ENCODE measurements at regions not wholly inside any gene's neighbourhood (a gene's known extent, or its start where the extent isn't known, plus 50 kb on each side); places are given as distances from the start of the nearest gene placed in this dataset.

DNA sequence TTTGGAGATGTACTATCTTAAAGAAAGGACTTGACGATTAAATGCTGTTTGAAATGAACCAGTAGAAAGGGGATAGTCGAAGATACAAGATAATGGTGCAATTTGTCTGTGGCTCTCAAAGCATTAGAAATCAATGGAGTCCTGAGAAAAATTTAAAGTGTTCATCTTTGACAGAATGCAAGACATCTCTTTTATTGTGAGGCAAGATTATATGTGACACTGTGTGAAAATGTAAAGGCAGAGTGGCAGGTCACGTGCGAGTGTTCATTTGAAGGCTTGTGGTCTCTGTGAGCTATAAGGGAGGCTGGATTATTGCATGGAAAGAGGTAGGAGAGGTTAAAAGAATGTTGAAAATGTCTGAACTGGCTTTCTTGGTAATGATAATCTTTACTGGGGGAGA, 709.2 kb downstream of the DSC3 start:
- WGBS, 2 donors = 64 to 75% methylated on average over 4 of the region's 4 CpGs
- intact Hi-C loops (cut with DNase I) = no loop called here
- H3K4me3 ChIP-seq = no peak overlapping the region
- H3K4me1 ChIP-seq = no peaks in the 10 kb centered on the region
- TF ChIP-seq, protein P1, sequence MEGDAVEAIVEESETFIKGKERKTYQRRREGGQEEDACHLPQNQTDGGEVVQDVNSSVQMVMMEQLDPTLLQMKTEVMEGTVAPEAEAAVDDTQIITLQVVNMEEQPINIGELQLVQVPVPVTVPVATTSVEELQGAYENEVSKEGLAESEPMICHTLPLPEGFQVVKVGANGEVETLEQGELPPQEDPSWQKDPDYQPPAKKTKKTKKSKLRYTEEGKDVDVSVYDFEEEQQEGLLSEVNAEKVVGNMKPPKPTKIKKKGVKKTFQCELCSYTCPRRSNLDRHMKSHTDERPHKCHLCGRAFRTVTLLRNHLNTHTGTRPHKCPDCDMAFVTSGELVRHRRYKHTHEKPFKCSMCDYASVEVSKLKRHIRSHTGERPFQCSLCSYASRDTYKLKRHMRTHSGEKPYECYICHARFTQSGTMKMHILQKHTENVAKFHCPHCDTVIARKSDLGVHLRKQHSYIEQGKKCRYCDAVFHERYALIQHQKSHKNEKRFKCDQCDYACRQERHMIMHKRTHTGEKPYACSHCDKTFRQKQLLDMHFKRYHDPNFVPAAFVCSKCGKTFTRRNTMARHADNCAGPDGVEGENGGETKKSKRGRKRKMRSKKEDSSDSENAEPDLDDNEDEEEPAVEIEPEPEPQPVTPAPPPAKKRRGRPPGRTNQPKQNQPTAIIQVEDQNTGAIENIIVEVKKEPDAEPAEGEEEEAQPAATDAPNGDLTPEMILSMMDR (IDR thresholded peaks at IDR 0.05) = no peak
- no peak for TF ChIP-seq POLR2A (IDR thresholded peaks at IDR 0.05)
- DNase-seq (no peak), ATAC-seq (no peak)
- H3K9me3 ChIP-seq = no peaks in the 10 kb centered on the region
- no peaks in the 10 kb centered on the region for H3K27me3 ChIP-seq
- H3K36me3 ChIP-seq (replicated peaks in 1 of 2; ENCODE audit: insufficient read depth in 1 of 2, low read depth in 2 of 2) = no peaks in the 10 kb centered on the region
- no peak overlapping the region for H3K27ac ChIP-seq

DNA sequence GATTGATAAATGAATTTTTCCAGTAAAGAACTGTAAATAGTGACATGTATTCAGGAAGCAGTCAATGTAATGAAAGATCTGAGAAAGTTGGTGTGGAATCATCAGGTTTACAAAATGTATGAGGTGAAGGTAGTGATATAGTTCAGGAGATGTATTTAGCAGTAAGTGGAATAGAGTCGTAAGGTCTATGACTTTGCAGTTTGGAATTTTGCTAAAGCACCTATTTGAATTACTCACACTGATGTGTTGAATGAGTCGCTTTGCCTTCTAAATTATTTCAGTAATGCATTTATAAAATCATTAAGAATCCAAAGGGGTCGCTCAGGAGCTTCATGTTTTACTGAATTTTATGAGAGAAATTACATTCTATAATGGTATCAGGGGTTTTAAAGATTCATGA, 713.7 kb downstream of the DSC3 start:
- intact Hi-C loops (cut with DNase I) = no loop called here

DNA sequence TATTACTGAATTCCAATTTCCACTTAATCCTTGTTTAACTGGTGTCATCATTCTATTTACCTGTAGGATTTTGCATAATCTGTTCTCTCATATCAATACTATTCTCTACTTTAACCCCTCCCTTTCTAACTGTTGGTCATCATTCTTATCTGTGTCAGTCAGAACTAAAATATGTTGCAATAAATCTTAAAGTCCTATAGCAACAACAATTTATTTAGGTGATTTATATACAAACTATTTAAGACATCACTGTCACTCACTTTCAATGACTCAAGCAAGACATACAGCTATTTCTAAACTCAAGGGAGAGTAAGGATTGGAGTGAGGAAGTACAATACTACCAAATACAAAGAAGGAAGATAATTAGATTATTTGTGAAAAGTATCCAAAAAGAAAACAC, 740.4 kb downstream of the DSC3 start:
- Histone ChIP-seq H3K36me3 (replicated peaks in 1 of 2; ENCODE audit: insufficient read depth in 1 of 2, low read depth in 2 of 2) (no peaks in the 10 kb centered on the region), H3K27ac (no peak overlapping the region), H3K27me3 (no peaks in the 10 kb centered on the region), H3K4me3 (no peak overlapping the region), H3K9me3 (no peaks in the 10 kb centered on the region), H3K4me1 (no peaks in the 10 kb centered on the region)
- no peak for ATAC-seq
- TF ChIP-seq, protein P1 (IDR thresholded peaks at IDR 0.05) = no peak
- no peak for TF ChIP-seq POLR2A (IDR thresholded peaks at IDR 0.05)
- intact Hi-C loops (cut with DNase I) = no loop called here
- no peak for DNase-seq

More for the DNA sequence above, 713.7 kb downstream of the DSC3 start:
- ATAC-seq (no peak), DNase-seq (no peak)
- no peak overlapping the region for H3K27ac ChIP-seq
- no peaks in the 10 kb centered on the region for H3K4me1 ChIP-seq
- no peaks in the 10 kb centered on the region for H3K36me3 ChIP-seq (replicated peaks in 1 of 2; ENCODE audit: insufficient read depth in 1 of 2, low read depth in 2 of 2)
- H3K27me3 ChIP-seq = no peaks in the 10 kb centered on the region
- H3K9me3 ChIP-seq = no peaks in the 10 kb centered on the region
- H3K4me3 ChIP-seq = no peak overlapping the region
- 59 to 75% methylated on average over 3 of the region's 3 CpGs for WGBS, 2 donors
- TF ChIP-seq, protein P1 (IDR thresholded peaks at IDR 0.05) = no peak
- no peak for TF ChIP-seq POLR2A (IDR thresholded peaks at IDR 0.05)

DNA sequence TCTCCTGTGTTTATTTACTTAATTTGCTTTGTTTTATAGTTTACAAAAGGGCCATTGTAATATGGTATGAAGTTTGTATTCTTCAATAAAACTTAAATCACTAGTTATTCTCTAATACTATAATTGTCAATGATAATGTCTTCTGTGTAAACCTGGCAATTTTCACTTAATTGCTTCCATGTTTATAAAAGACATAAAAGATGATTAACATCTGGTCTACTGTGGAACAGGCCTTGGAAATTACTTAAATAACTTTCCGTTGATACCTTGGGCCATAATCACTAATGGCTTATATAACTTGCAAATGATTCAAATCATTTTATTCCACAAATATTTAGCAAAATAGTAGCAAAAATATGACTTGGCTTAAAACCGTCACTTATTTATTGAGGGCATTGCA, 743.8 kb downstream of the DSC3 start:
- TF ChIP-seq POLR2A (IDR thresholded peaks at IDR 0.05) = no peak
- TF ChIP-seq, protein P1 (IDR thresholded peaks at IDR 0.05) = no peak
- ATAC-seq (no peak), DNase-seq (no peak)
- intact Hi-C loops (cut with DNase I) = no loop called here
- 58 to 66% methylated on average over 2 of the region's 2 CpGs for WGBS, 2 donors
- H3K4me1 ChIP-seq = no peaks in the 10 kb centered on the region
- no peaks in the 10 kb centered on the region for H3K27me3 ChIP-seq
- H3K27ac ChIP-seq = no peak overlapping the region
- no peak overlapping the region for H3K4me3 ChIP-seq
- no peaks in the 10 kb centered on the region for H3K9me3 ChIP-seq
- no peaks in the 10 kb centered on the region for H3K36me3 ChIP-seq (replicated peaks in 1 of 2; ENCODE audit: insufficient read depth in 1 of 2, low read depth in 2 of 2)

DNA sequence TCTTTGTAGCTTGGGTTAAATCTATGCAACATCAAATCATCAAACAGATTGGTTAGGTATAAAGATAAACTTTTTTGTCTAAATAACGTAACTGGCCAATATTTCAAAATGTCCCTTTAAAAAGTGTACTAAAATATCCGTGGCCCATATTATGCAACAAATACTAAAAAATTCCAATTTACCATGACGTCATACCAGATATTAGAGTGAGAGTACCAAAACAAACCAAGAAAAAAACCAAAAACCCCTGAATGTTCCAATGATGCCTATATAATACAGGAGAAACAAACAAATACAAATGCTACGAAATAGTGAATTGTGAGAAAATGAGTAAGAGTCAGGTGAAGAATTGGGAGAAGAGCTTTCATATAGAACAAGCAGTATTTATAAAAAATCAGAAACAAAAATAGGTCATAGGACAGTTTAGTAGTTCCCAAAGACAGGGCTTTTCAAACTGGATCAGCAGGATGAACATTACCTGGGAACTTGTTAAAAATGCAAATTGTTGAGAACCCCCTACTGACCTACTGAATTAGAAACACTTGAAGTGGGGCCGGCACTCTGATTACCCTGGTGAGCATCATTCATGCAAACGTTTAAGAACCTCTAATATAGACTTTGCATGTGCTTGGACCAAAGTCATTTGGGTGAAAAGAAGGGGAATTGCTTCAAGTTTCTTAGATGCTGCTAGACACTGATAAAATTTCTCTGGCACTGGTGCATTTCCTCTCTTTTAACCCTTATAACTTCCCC, 753.7 kb downstream of the DSC3 start:
- no peak overlapping the region for H3K27ac ChIP-seq
- DNase-seq (no peak), ATAC-seq (no peak)
- H3K36me3 ChIP-seq (replicated peaks in 1 of 2; ENCODE audit: insufficient read depth in 1 of 2, low read depth in 2 of 2) = no peaks in the 10 kb centered on the region
- H3K9me3 ChIP-seq = no peaks in the 10 kb centered on the region
- H3K27me3 ChIP-seq = no peaks in the 10 kb centered on the region
- H3K4me1 ChIP-seq = no peaks in the 10 kb centered on the region
- no peak overlapping the region for H3K4me3 ChIP-seq
- intact Hi-C loops (cut with DNase I) = no loop called here
- TF ChIP-seq, protein P1 (IDR thresholded peaks at IDR 0.05) = no peak
- no peak for TF ChIP-seq POLR2A (IDR thresholded peaks at IDR 0.05)
- WGBS, 2 donors = 41 to 42% methylated on average over 6 of the region's 6 CpGs

All from body of pancreas (tissue), 4 donors.